K562 (cell line): ENCODE measurements at regions not wholly inside any gene's neighbourhood (a gene's known extent, or its start where the extent isn't known, plus 50 kb on each side); places are given as distances from the start of the nearest gene placed in this dataset.

Experiments
- ATAC-seq: fragments of 200-7000 bp; cut with Tn5 transposase; 3 replicates; pipeline ENCODE4 v1.9.1; 2020; ENCODE audit warnings: moderate library complexity
- BruUV-seq: library from RNA; stranded (reverse); fragments of 400-500 nt; replicated peaks from 2 replicates; lab custom pipeline; 2021; lab: Mats Ljungman, UMichigan
- CTCF ChIA-PET: fragments of 300-600 bp; formaldehyde crosslinking; extraction: SDS; loops from one replicate; lab custom pipeline; 2021; ENCODE audit warnings: low intra/inter-chr PET ratio; lab: Yijun Ruan, JAX
- POLR2A ChIA-PET: fragments of 300-600, 350-650 bp; sonication (Branson Sonifier 250); formaldehyde crosslinking; extraction: SDS; loops from one replicate; lab custom pipeline; 2021; ENCODE audit warnings: antibody characterized with exemption, inconsistent platforms; lab: Yijun Ruan, JAX
- DNase-seq, 4 experiments: peaks; one replicate each; pipeline versions ENCODE4 v3.0.0 to v3.0.0-alpha.2; 2011 to 2018; ENCODE audit warnings: low spot score in 3 of 4, mixed read lengths in 3 of 4; ENCODE audit errors: extremely low read depth in 1 of 4
- FAIRE-seq: peaks from 2 replicates; lab custom pipeline; 2011; peaks lifted over from hg19 to GRCh38; lab: Jason Lieb, UNC
- H2AFZ ChIP-seq: 2 replicates; pipeline ENCODE4 v1.6.0; 2011; ENCODE audit warnings: low read depth, low read length, control low read depth, inconsistent platforms
- H3K27ac ChIP-seq: fragments of 200-600 bp; 3 replicates; pipeline ENCODE4 v1.8.0; 2011; ENCODE audit warnings: low read depth, mild to moderate bottlenecking, control low read depth, inconsistent platforms, low read length, moderate library complexity, mixed read lengths; ENCODE audit errors: extremely low read depth
- H3K27me3 ChIP-seq, 2 experiments: fragments of 300-600 bp in 1 of 2; 2 replicates in 1 of 2; 3 replicates in 1 of 2; pipeline versions ENCODE4 v1.6.0 to v1.8.0; 2011; ENCODE audit warnings: inconsistent platforms in 2 of 2, low read length in 2 of 2, mild to moderate bottlenecking in 1 of 2, mixed read lengths in 1 of 2, moderate library complexity in 1 of 2; ENCODE audit not compliant: control insufficient read depth in 2 of 2, insufficient read depth in 2 of 2
- H3K36me3 ChIP-seq: fragments of 300-600 bp; 3 replicates; pipeline ENCODE4 v1.8.0; 2011; ENCODE audit warnings: mild to moderate bottlenecking, low read length, inconsistent platforms; ENCODE audit not compliant: control insufficient read depth, insufficient read depth
- H3K4me1 ChIP-seq, 2 experiments: fragments of 200-600 bp in 1 of 2; replicated peaks in 1 of 2; 2 replicates in 1 of 2; 3 replicates in 1 of 2; pipeline versions ENCODE4 v1.5.1 to v1.8.0; 2011; ENCODE audit warnings: inconsistent platforms in 2 of 2, low read length in 2 of 2, mild to moderate bottlenecking in 1 of 2, mixed read lengths in 1 of 2, moderate library complexity in 1 of 2; ENCODE audit not compliant: control insufficient read depth in 2 of 2, insufficient read depth in 2 of 2
- H3K4me2 ChIP-seq: 2 replicates; pipeline ENCODE4 v1.6.1; 2011; ENCODE audit warnings: low read length, control low read depth, inconsistent platforms, mixed read lengths; ENCODE audit not compliant: insufficient read depth
- H3K4me3 ChIP-seq: fragments of 200-600 bp; sonication (generic), shearing (Covaris generic); 2 replicates; pipeline ENCODE4 v1.5.1; 2016; ENCODE audit warnings: control low read depth, inconsistent platforms
- H3K79me2 ChIP-seq: fragments of 200-600 bp; 3 replicates; pipeline ENCODE4 v1.8.0; 2011; ENCODE audit warnings: low read length, inconsistent platforms; ENCODE audit not compliant: control insufficient read depth, insufficient read depth
- H3K9ac ChIP-seq, 2 experiments: 2 replicates each; pipeline versions ENCODE4 v1.6.0 to v1.6.1; 2011; ENCODE audit warnings: low read depth in 2 of 2, low read length in 2 of 2, control low read depth in 1 of 2, inconsistent platforms in 1 of 2, mild to moderate bottlenecking in 1 of 2, mixed read lengths in 1 of 2; ENCODE audit not compliant: insufficient read depth in 1 of 2
- H3K9me1 ChIP-seq: one replicate; pipeline ENCODE4 v1.6.0; 2011; ENCODE audit warnings: inconsistent platforms, mild to moderate bottlenecking, low read length, moderate library complexity; ENCODE audit not compliant: control insufficient read depth, insufficient read depth
- H3K9me3 ChIP-seq: replicated peaks from 2 replicates; pipeline ENCODE4 v1.5.1; 2011; ENCODE audit warnings: low read depth, low read length, inconsistent platforms; ENCODE audit not compliant: control insufficient read depth, insufficient read depth
- H4K20me1 ChIP-seq: replicated peaks from 2 replicates; pipeline ENCODE4 v1.6.1; 2011; ENCODE audit warnings: low read length, inconsistent platforms, mixed read lengths; ENCODE audit not compliant: control insufficient read depth, insufficient read depth
- ATF1 ChIP-seq, 2 experiments: fragments of 450-650 bp in 1 of 2; IDR thresholded peaks; 2 replicates each; pipeline ENCODE4 v1.6.1; 2016; ENCODE audit warnings: missing compliant biosample characterization in 1 of 2, missing genetic modification characterization in 1 of 2
- DACH1 ChIP-seq: fragments of 450-650 bp; IDR thresholded peaks from 2 replicates; pipeline ENCODE4 v1.6.1; 2018; ENCODE audit not compliant: partially characterized antibody
- DIDO1 ChIP-seq: fragments of 450-650 bp; IDR thresholded peaks from 2 replicates; pipeline ENCODE4 v1.6.1; 2016; ENCODE audit warnings: low read depth, missing biosample characterization, missing genetic modification characterization
- MTA1 ChIP-seq: fragments of 450-650 bp; IDR thresholded peaks from 2 replicates; pipeline ENCODE4 v1.6.1; 2017; ENCODE audit warnings: borderline replicate concordance
- MTF1 ChIP-seq: fragments of 250-450 bp; sonication (Bioruptor Pico); IDR thresholded peaks from 2 replicates; pipeline ENCODE4 v1.9.0; 2021; ENCODE audit warnings: moderate library complexity, mild to moderate bottlenecking, inconsistent platforms, borderline replicate concordance
- NCOA1 ChIP-seq: fragments of 450-650 bp; IDR thresholded peaks from 2 replicates; pipeline ENCODE4 v1.6.1; 2016; ENCODE audit warnings: low read depth
- NUFIP1 ChIP-seq: fragments of 450-650 bp; IDR thresholded peaks from 2 replicates; pipeline ENCODE4 v1.6.1; 2018; ENCODE audit not compliant: partially characterized antibody
- PHB2 ChIP-seq: fragments of 450-650 bp; IDR thresholded peaks from 2 replicates; pipeline ENCODE4 v1.6.1; 2017; ENCODE audit warnings: low read depth
- PHF21A ChIP-seq: fragments of 450-650 bp; IDR thresholded peaks from 2 replicates; pipeline ENCODE4 v1.6.1; 2017; ENCODE audit warnings: low read depth, borderline replicate concordance
- RERE ChIP-seq: sonication (generic); formaldehyde crosslinking; IDR thresholded peaks from 2 replicates; pipeline ENCODE4 v1.8.0; 2023; ENCODE audit warnings: missing genetic modification reagents, mild to moderate bottlenecking, borderline replicate concordance
- SMARCA4 ChIP-seq: fragments of 450-650 bp; IDR thresholded peaks from 2 replicates; pipeline ENCODE4 v1.6.1; 2016
- SMARCB1 ChIP-seq: IDR thresholded peaks from 2 replicates; pipeline ENCODE4 v1.6.1; 2011; ENCODE audit warnings: improper control_type of control experiment, low read depth; ENCODE audit not compliant: insufficient read length
- SREBF1 ChIP-seq: fragments of 150-350 bp; IDR thresholded peaks from 2 replicates; pipeline ENCODE4 v1.6.1; 2014; ENCODE audit warnings: antibody characterized with exemption, low read depth, low read length, borderline replicate concordance
- TBP ChIP-seq: optimal IDR thresholded peaks from 2 replicates; pipeline ENCODE3; 2011; ENCODE audit warnings: low read depth, low read length, improper control_type of control experiment
- TCFL5 ChIP-seq: fragments of 250-450 bp; sonication (Bioruptor Pico); conservative IDR thresholded peaks from 2 replicates; pipeline ENCODE4 v1.6.1; 2021; ENCODE audit warnings: mild to moderate bottlenecking, moderate library complexity, matching md5 sums
- TOE1 ChIP-seq, 2 experiments: fragments of 450-650 bp in 1 of 2; sonication (generic) in 1 of 2; formaldehyde crosslinking in 1 of 2; IDR thresholded peaks; 2 replicates each; pipeline versions ENCODE4 v1.7.1 to v1.8.0; 2016 to 2022; ENCODE audit warnings: borderline replicate concordance in 2 of 2, mild to moderate bottlenecking in 2 of 2, antibody characterized with exemption in 1 of 2, inconsistent platforms in 1 of 2, low read depth in 1 of 2, missing genetic modification reagents in 1 of 2, moderate library complexity in 1 of 2
- ZC3H11A ChIP-seq: IDR thresholded peaks from 2 replicates; pipeline ENCODE4 v1.6.1; 2012; ENCODE audit warnings: low read depth, low read length, improper control_type of control experiment
- ZNF3 ChIP-seq: fragments of 250-450 bp; sonication (Bioruptor Pico); IDR thresholded peaks from 2 replicates; pipeline ENCODE4 v1.5.0; 2021; ENCODE audit warnings: mild to moderate bottlenecking, moderate library complexity
- ZNF507 ChIP-seq: conservative IDR thresholded peaks from 2 replicates; pipeline ENCODE4 v1.6.1; 2017; ENCODE audit warnings: missing genetic modification characterization, missing compliant biosample characterization
- ZNF644 ChIP-seq: fragments of 200-800 bp; sonication (Bioruptor generic); IDR thresholded peaks from 2 replicates; pipeline ENCODE4 v1.6.1; 2016; ENCODE audit warnings: low read depth, missing genetic modification characterization, missing compliant biosample characterization
- WGBS: fragments of 100-300 bp; shearing (Covaris generic); methylation state at CpG from one replicate; pipeline ENCODE4 v1.1.6; 2016; ENCODE audit warnings: low coverage, mixed read lengths; ENCODE audit not compliant: insufficient coverage; ENCODE audit errors: missing lambda C conversion rate; 5-methylcytosine and 5-hydroxymethylcytosine counted together
- in situ Hi-C: fragments of 300-500 bp; cut with MboI; formaldehyde crosslinking; loops from 4 replicates; pipeline ENCODE4 v1.15.0; 2018; ENCODE audit warnings: inconsistent platforms, mixed read lengths
- intact Hi-C: fragments of 100-400 bp; cut with micrococcal nuclease; formaldehyde crosslinking; loops from 2 replicates; pipeline ENCODE4 v1.14.2; 2022

GRCh38 chr5:7169240-7169878 lies 226.6 kb upstream of the ADCY2 start:
- no peak overlapping the region for H3K9ac ChIP-seq
- H3K79me2 ChIP-seq, result no peaks in the 10 kb centered on the region
- H2AFZ ChIP-seq, result no peak overlapping the region
- ChIA-PET CTCF (no interaction called here), POLR2A (interaction anchor here (1.0 kb wide), 1 partner anchor 12 kb away, joined by 3 read pairs; no protein-coding TSS in a partner anchor)
- FAIRE-seq (no peak), ATAC-seq (no peak), DNase-seq (no peak)
- no peaks in the 10 kb centered on the region for H3K9me1 ChIP-seq
- no peaks in the 10 kb centered on the region for H3K4me1 ChIP-seq
- TF ChIP-seq TCFL5 (no peak), NCOA1 (no peak), SMARCA4 (no peak), NUFIP1 (no peak), TOE1 (IDR thresholded peaks at IDR 0.05; ENCODE audit: borderline replicate concordance) (no peak), TOE1 (CRISPR knock-in tag; IDR thresholded peaks at IDR 0.05; ENCODE audit: borderline replicate concordance, low read depth) (no peak), MTA1 (no peak), MTF1 (CRISPR knock-in tag) (no peak), ZC3H11A (no peak), RERE (CRISPR knock-in tag) (no peak), PHF21A (no peak), ZNF644 (tag) (no peak), ZNF507 (tag) (no peak), SREBF1 (no peak), PHB2 (no peak), SMARCB1 (no peak), DIDO1 (tag) (no peak), DACH1 (no peak), ZNF3 (CRISPR knock-in tag) (no peak), ATF1 (CRISPR knock-in tag; IDR thresholded peaks at IDR 0.05) (no peak), ATF1 (tag; IDR thresholded peaks at IDR 0.05) (no peak), TBP (no peak)
- no peak overlapping the region for H3K4me3 ChIP-seq
- no peak overlapping the region for H3K4me2 ChIP-seq
- H3K27ac ChIP-seq, result no peak overlapping the region
- no peaks in the 10 kb centered on the region for H3K27me3 ChIP-seq
- no peaks in the 10 kb centered on the region for H3K36me3 ChIP-seq
- in situ Hi-C loops (no loop called here), intact Hi-C loops (no loop called here)
- WGBS, result 0% methylated on average over 4 of the region's 4 CpGs
- BruUV-seq, result no TSS peak
- no peaks in the 10 kb centered on the region for H4K20me1 ChIP-seq
- H3K9me3 ChIP-seq, result no peaks in the 10 kb centered on the region
